ENCODE measurements at regions not wholly inside any gene's neighbourhood (a gene's known extent, or its start where the extent isn't known, plus 50 kb on each side); places are given as distances from the start of the nearest gene placed in this dataset.

GRCh38 chr14:81771651-81772275 lies 238.1 kb upstream of the SEL1L start:
- Histone ChIP-seq H2AFZ (ENCODE audit: low read depth, low read length) (no peak overlapping the region), H3K79me2 (replicated peaks; ENCODE audit: insufficient read depth, low read length) (no peaks in the 10 kb centered on the region), H3K9me2 (ENCODE audit: insufficient read depth, low read length) (no peaks in the 10 kb centered on the region), H3K9ac (ENCODE audit: low read length) (no peak overlapping the region), H3K4me2 (ENCODE audit: low read length) (no peak overlapping the region), H3K27ac (ENCODE audit: low read length) (no peak overlapping the region), H4K20me1 (ENCODE audit: insufficient read depth) (no peaks in the 10 kb centered on the region), H3F3A (ENCODE audit: insufficient read depth, low read length, poor library complexity, severe bottlenecking) (no peaks in the 10 kb centered on the region), H3K4me3 (ENCODE audit: low read length) (no peak overlapping the region), H3K27me3 (ENCODE audit: insufficient read depth, low read depth, low read length) (no peaks in the 10 kb centered on the region), H3K9me3 (ENCODE audit: low read length) (no peaks in the 10 kb centered on the region), H3K36me3 (ENCODE audit: insufficient read depth, low read length) (no peaks in the 10 kb centered on the region)
- TF ChIP-seq POLR2AphosphoS5 (IDR thresholded peaks at IDR 0.05) (no peak), CTCF (IDR thresholded peaks at IDR 0.05; ENCODE audit: poor library complexity, severe bottlenecking) (no peak), RAD21 (conservative IDR thresholded peaks at IDR 0.05) (no peak)

- Histone ChIP-seq H4K20me1 (ENCODE audit: insufficient read depth) (no peaks in the 10 kb centered on the region), H3K27ac (ENCODE audit: low read length) (no peak overlapping the region), H3K9me2 (ENCODE audit: insufficient read depth, low read length) (no peaks in the 10 kb centered on the region), H3K4me3 (ENCODE audit: low read length) (no peak overlapping the region), H3K36me3 (ENCODE audit: insufficient read depth, low read length) (no peaks in the 10 kb centered on the region), H3K9me3 (ENCODE audit: low read length) (no peaks in the 10 kb centered on the region), H3K9ac (ENCODE audit: low read length) (no peak overlapping the region), H3K27me3 (ENCODE audit: insufficient read depth, low read depth, low read length) (no peaks in the 10 kb centered on the region), H2AFZ (ENCODE audit: low read depth, low read length) (no peak overlapping the region), H3K79me2 (replicated peaks; ENCODE audit: insufficient read depth, low read length) (no peaks in the 10 kb centered on the region), H3K4me2 (ENCODE audit: low read length) (no peak overlapping the region), H3F3A (ENCODE audit: insufficient read depth, low read length, poor library complexity, severe bottlenecking) (no peaks in the 10 kb centered on the region)
- TF ChIP-seq RAD21 (conservative IDR thresholded peaks at IDR 0.05) (no peak), EP300 (conservative IDR thresholded peaks at IDR 0.05; ENCODE audit: poor library complexity, severe bottlenecking) (no peak), SMC3 (conservative IDR thresholded peaks at IDR 0.05; ENCODE audit: poor library complexity) (no peak), EZH2 (IDR thresholded peaks at IDR 0.05; ENCODE audit: borderline replicate concordance, insufficient read depth, low read length, poor library complexity, severe bottlenecking) (no peak), MXI1 (conservative IDR thresholded peaks at IDR 0.05; ENCODE audit: poor library complexity, severe bottlenecking) (no peak), POLR2AphosphoS5 (IDR thresholded peaks at IDR 0.05) (no peak), TAF1 (IDR thresholded peaks at IDR 0.05; ENCODE audit: low read depth) (no peak), CTCF (IDR thresholded peaks at IDR 0.05; ENCODE audit: poor library complexity, severe bottlenecking) (no peak)
- TF ChIP-seq, protein P1, sequence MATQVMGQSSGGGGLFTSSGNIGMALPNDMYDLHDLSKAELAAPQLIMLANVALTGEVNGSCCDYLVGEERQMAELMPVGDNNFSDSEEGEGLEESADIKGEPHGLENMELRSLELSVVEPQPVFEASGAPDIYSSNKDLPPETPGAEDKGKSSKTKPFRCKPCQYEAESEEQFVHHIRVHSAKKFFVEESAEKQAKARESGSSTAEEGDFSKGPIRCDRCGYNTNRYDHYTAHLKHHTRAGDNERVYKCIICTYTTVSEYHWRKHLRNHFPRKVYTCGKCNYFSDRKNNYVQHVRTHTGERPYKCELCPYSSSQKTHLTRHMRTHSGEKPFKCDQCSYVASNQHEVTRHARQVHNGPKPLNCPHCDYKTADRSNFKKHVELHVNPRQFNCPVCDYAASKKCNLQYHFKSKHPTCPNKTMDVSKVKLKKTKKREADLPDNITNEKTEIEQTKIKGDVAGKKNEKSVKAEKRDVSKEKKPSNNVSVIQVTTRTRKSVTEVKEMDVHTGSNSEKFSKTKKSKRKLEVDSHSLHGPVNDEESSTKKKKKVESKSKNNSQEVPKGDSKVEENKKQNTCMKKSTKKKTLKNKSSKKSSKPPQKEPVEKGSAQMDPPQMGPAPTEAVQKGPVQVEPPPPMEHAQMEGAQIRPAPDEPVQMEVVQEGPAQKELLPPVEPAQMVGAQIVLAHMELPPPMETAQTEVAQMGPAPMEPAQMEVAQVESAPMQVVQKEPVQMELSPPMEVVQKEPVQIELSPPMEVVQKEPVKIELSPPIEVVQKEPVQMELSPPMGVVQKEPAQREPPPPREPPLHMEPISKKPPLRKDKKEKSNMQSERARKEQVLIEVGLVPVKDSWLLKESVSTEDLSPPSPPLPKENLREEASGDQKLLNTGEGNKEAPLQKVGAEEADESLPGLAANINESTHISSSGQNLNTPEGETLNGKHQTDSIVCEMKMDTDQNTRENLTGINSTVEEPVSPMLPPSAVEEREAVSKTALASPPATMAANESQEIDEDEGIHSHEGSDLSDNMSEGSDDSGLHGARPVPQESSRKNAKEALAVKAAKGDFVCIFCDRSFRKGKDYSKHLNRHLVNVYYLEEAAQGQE (IDR thresholded peaks at IDR 0.05; ENCODE audit: borderline replicate concordance) = no peak
Measured at GRCh38 chr14:81772381-81772780, 238.7 kb upstream of the SEL1L start.
